SJSA1 (cell line): ENCODE measurements at regions not wholly inside any gene's neighbourhood (a gene's known extent, or its start where the extent isn't known, plus 50 kb on each side); places are given as distances from the start of the nearest gene placed in this dataset.

ENCODE experiments used
- DNase-seq, 2 experiments: peaks; one replicate each; pipeline ENCODE4 v3.0.0-alpha.2; 2015 to 2020; ENCODE audit warnings: low spot score in 2 of 2, low read depth in 1 of 2
- H3K27ac ChIP-seq: fragments of 250-450 bp; sonication (Bioruptor Pico); 2 replicates; pipeline ENCODE4 v1.5.1; 2020; ENCODE audit warnings: mild to moderate bottlenecking, moderate library complexity
- H3K27me3 ChIP-seq: fragments of 250-450 bp; sonication (Bioruptor Pico); replicated peaks from 2 replicates; pipeline ENCODE4 v1.5.1; 2020; ENCODE audit warnings: mild to moderate bottlenecking, moderate library complexity
- H3K36me3 ChIP-seq: fragments of 250-450 bp; sonication (Bioruptor Pico); 2 replicates; pipeline ENCODE4 v1.5.1; 2020; ENCODE audit warnings: mild to moderate bottlenecking
- H3K4me1 ChIP-seq: fragments of 250-450 bp; sonication (Bioruptor Pico); replicated peaks from 2 replicates; pipeline ENCODE4 v1.6.1; 2021; ENCODE audit warnings: mild to moderate bottlenecking
- H3K4me3 ChIP-seq: fragments of 250-450 bp; sonication (Bioruptor Pico); 2 replicates; pipeline ENCODE4 v1.5.1; 2020; ENCODE audit warnings: mild to moderate bottlenecking
- H3K9me3 ChIP-seq: fragments of 250-450 bp; sonication (Bioruptor Pico); replicated peaks from 2 replicates; pipeline ENCODE4 v1.5.1; 2020; ENCODE audit warnings: mild to moderate bottlenecking

GRCh38 chr4:119725688-119726330, 97.2 kb upstream of the PDE5A start:
- no peaks in the 10 kb centered on the region for H3K27me3 ChIP-seq
- no peaks in the 10 kb centered on the region for H3K36me3 ChIP-seq
- H3K9me3 ChIP-seq = peaks cover 5% of the 10 kb centered on the region; the same call in 1 of the 2 replicates
- H3K4me3 ChIP-seq = no peak overlapping the region
- H3K4me1 ChIP-seq = peaks cover 50% of the 10 kb centered on the region
- no peak for DNase-seq
- peak overlapping the region; percentile 13; the same call in 1 of the 2 replicates for H3K27ac ChIP-seq

GRCh38 chr4:119725011-119725410, 96.4 kb upstream of the PDE5A start:
- H3K27ac ChIP-seq = no peak overlapping the region
- peaks cover 42% of the 10 kb centered on the region for H3K4me1 ChIP-seq
- no peak for DNase-seq
- H3K36me3 ChIP-seq = no peaks in the 10 kb centered on the region
- no peak overlapping the region for H3K4me3 ChIP-seq
- no peaks in the 10 kb centered on the region for H3K27me3 ChIP-seq
- peaks cover 8% of the 10 kb centered on the region; the same call in 1 of the 2 replicates for H3K9me3 ChIP-seq

GRCh38 chr4:119722670-119723069, 94.1 kb upstream of the PDE5A start:
- Histone ChIP-seq H3K27ac (no peak overlapping the region), H3K36me3 (no peaks in the 10 kb centered on the region), H3K4me3 (no peak overlapping the region), H3K9me3 (0 out of 2 replicates have a peak, but pooled peaks cover 3% of the 10 kb centered on the region), H3K4me1 (peaks cover 22% of the 10 kb centered on the region), H3K27me3 (no peaks in the 10 kb centered on the region)
- DNase-seq = no peak

- no peak for DNase-seq
- Histone ChIP-seq H3K27ac (no peak overlapping the region), H3K27me3 (no peaks in the 10 kb centered on the region), H3K4me1 (peaks cover 15% of the 10 kb centered on the region), H3K4me3 (no peak overlapping the region), H3K36me3 (no peaks in the 10 kb centered on the region), H3K9me3 (0 out of 2 replicates have a peak, but pooled peaks cover 3% of the 10 kb centered on the region)
These were observed 93.3 kb upstream of the PDE5A start for GRCh38 chr4:119721878-119722277.

- peaks cover 3% of the 10 kb centered on the region; the same call in 1 of the 2 replicates for H3K9me3 ChIP-seq
- no peaks in the 10 kb centered on the region for H3K4me1 ChIP-seq
- no peak overlapping the region for H3K27ac ChIP-seq
- H3K36me3 ChIP-seq = no peaks in the 10 kb centered on the region
- no peaks in the 10 kb centered on the region for H3K27me3 ChIP-seq
- DNase-seq = no peak
- H3K4me3 ChIP-seq = no peak overlapping the region
These were observed 87.2 kb upstream of the PDE5A start for GRCh38 chr4:119715490-119716445.

- no peaks in the 10 kb centered on the region; the same call in 1 of the 2 replicates for H3K9me3 ChIP-seq
- H3K36me3 ChIP-seq = no peaks in the 10 kb centered on the region
- H3K4me1 ChIP-seq = no peaks in the 10 kb centered on the region
- no peak overlapping the region for H3K4me3 ChIP-seq
- no peaks in the 10 kb centered on the region for H3K27me3 ChIP-seq
- DNase-seq = no peak
- H3K27ac ChIP-seq = no peak overlapping the region
These were observed 80.8 kb upstream of the PDE5A start for GRCh38 chr4:119709418-119709817.

GRCh38 chr4:119707336-119707735, 78.7 kb upstream of the PDE5A start:
- Histone ChIP-seq H3K27ac (no peak overlapping the region), H3K9me3 (no peaks in the 10 kb centered on the region; the same call in 1 of the 2 replicates), H3K4me1 (no peaks in the 10 kb centered on the region), H3K27me3 (no peaks in the 10 kb centered on the region), H3K36me3 (no peaks in the 10 kb centered on the region), H3K4me3 (no peak overlapping the region)
- no peak for DNase-seq

GRCh38 chr4:119706804-119707203, 78.2 kb upstream of the PDE5A start:
- H3K4me1 ChIP-seq = no peaks in the 10 kb centered on the region
- DNase-seq = no peak
- no peaks in the 10 kb centered on the region for H3K36me3 ChIP-seq
- no peaks in the 10 kb centered on the region for H3K27me3 ChIP-seq
- H3K4me3 ChIP-seq = no peak overlapping the region
- H3K9me3 ChIP-seq = no peaks in the 10 kb centered on the region; the same call in 1 of the 2 replicates
- H3K27ac ChIP-seq = no peak overlapping the region

GRCh38 chr4:119697887-119698393, 69.3 kb upstream of the PDE5A start:
- Histone ChIP-seq H3K27ac (no peak overlapping the region), H3K4me3 (no peak overlapping the region), H3K9me3 (no peaks in the 10 kb centered on the region), H3K36me3 (no peaks in the 10 kb centered on the region), H3K4me1 (peaks cover 14% of the 10 kb centered on the region), H3K27me3 (no peaks in the 10 kb centered on the region)
- no peak for DNase-seq

- Histone ChIP-seq H3K9me3 (no peaks in the 10 kb centered on the region), H3K4me3 (no peak overlapping the region), H3K4me1 (peaks cover 24% of the 10 kb centered on the region), H3K27ac (no peak overlapping the region), H3K36me3 (no peaks in the 10 kb centered on the region), H3K27me3 (no peaks in the 10 kb centered on the region)
- no peak for DNase-seq
These were observed 68.4 kb upstream of the PDE5A start for GRCh38 chr4:119696963-119697362.

GRCh38 chr4:119695216-119695615, 66.6 kb upstream of the PDE5A start:
- Histone ChIP-seq H3K27me3 (no peaks in the 10 kb centered on the region), H3K27ac (no peak overlapping the region), H3K4me3 (no peak overlapping the region), H3K9me3 (no peaks in the 10 kb centered on the region), H3K36me3 (no peaks in the 10 kb centered on the region), H3K4me1 (peaks cover 27% of the 10 kb centered on the region)
- peak in 1 of 2 experiments; percentile 11 for DNase-seq

- DNase-seq = peak in 1 of 2 experiments; percentile 20
These were observed 64.5 kb upstream of the PDE5A start for GRCh38 chr4:119693126-119693525.

GRCh38 chr4:119692001-119692400, 63.4 kb upstream of the PDE5A start:
- no peaks in the 10 kb centered on the region for H3K9me3 ChIP-seq
- H3K36me3 ChIP-seq = no peaks in the 10 kb centered on the region
- H3K27me3 ChIP-seq = no peaks in the 10 kb centered on the region
- H3K4me3 ChIP-seq = no peak overlapping the region
- no peak overlapping the region for H3K27ac ChIP-seq
- DNase-seq = peak in 1 of 2 experiments; percentile 15
- H3K4me1 ChIP-seq = peaks cover 27% of the 10 kb centered on the region

More at GRCh38 chr4:119693126-119693525, 64.5 kb upstream of the PDE5A start:
- Histone ChIP-seq H3K27me3 (no peaks in the 10 kb centered on the region), H3K27ac (no peak overlapping the region), H3K4me1 (peaks cover 27% of the 10 kb centered on the region), H3K36me3 (no peaks in the 10 kb centered on the region), H3K9me3 (no peaks in the 10 kb centered on the region), H3K4me3 (no peak overlapping the region)

GRCh38 chr4:119690871-119691270, 62.3 kb upstream of the PDE5A start:
- no peaks in the 10 kb centered on the region for H3K9me3 ChIP-seq
- no peak overlapping the region for H3K27ac ChIP-seq
- no peak for DNase-seq
- H3K4me3 ChIP-seq = no peak overlapping the region
- H3K4me1 ChIP-seq = peaks cover 26% of the 10 kb centered on the region
- no peaks in the 10 kb centered on the region for H3K36me3 ChIP-seq
- H3K27me3 ChIP-seq = no peaks in the 10 kb centered on the region
